Spleen (tissue), 11 donors: ENCODE measurements at regions not wholly inside any gene's neighbourhood (a gene's known extent, or its start where the extent isn't known, plus 50 kb on each side); places are given as distances from the start of the nearest gene placed in this dataset.
"Not testable (repeated sequence)": the region's sequence is repeated elsewhere in the genome, so short reads cannot be mapped to it uniquely, and the experiment has no call there.

Source experiments
- DNase-seq: peaks from one replicate; pipeline ENCODE4 v3.0.0-alpha.2; 2020
- H3K27ac ChIP-seq, 8 donors: fragments of 200-600 bp; sonication (generic) in 7 of 8; 1 replicate in 4 of 8; 2 replicates in 4 of 8; pipeline versions ENCODE4 v1.5.0 to v1.8.0; 2016 to 2021; ENCODE audit warnings: inconsistent platforms in 4 of 8, mild to moderate bottlenecking in 4 of 8, moderate library complexity in 1 of 8
- H3K27me3 ChIP-seq, 7 donors: fragments of 200-600 bp; sonication (generic) in 6 of 7; replicated peaks in 1 of 7; 1 replicate in 4 of 7; 2 replicates in 3 of 7; pipeline versions ENCODE4 v1.5.0 to v1.8.0; 2016 to 2021; ENCODE audit warnings: inconsistent platforms in 3 of 7, mild to moderate bottlenecking in 1 of 7
- H3K36me3 ChIP-seq, 6 donors: fragments of 200-600 bp; sonication (generic) in 5 of 6; 1 replicate in 4 of 6; 2 replicates in 2 of 6; pipeline versions ENCODE4 v1.5.0 to v1.8.0; 2016 to 2021; ENCODE audit warnings: inconsistent platforms in 2 of 6
- H3K4me1 ChIP-seq, 6 donors: fragments of 200-600 bp; sonication (generic) in 5 of 6; 1 replicate in 3 of 6; 2 replicates in 3 of 6; pipeline versions ENCODE4 v1.5.0 to v1.8.0; 2016 to 2021; ENCODE audit warnings: inconsistent platforms in 3 of 6
- H3K4me3 ChIP-seq, 8 donors: fragments of 200-600 bp; sonication (generic) in 7 of 8; 1 replicate in 4 of 8; 2 replicates in 4 of 8; pipeline versions ENCODE4 v1.5.0 to v1.8.0; 2016 to 2021; ENCODE audit warnings: inconsistent platforms in 4 of 8, mild to moderate bottlenecking in 4 of 8, moderate library complexity in 2 of 8
- H3K9me3 ChIP-seq, 8 donors: fragments of 200-600 bp; sonication (generic) in 7 of 8; 1 replicate in 4 of 8; 2 replicates in 4 of 8; pipeline versions ENCODE4 v1.5.0 to v1.8.0; 2016 to 2021; ENCODE audit warnings: inconsistent platforms in 4 of 8
- POLR2A ChIP-seq, 3 donors: fragments of 450-650 bp; IDR thresholded peaks; one replicate each; pipeline ENCODE4 v1.5.1; 2017; ENCODE audit warnings: antibody characterized with exemption in 3 of 3, mild to moderate bottlenecking in 1 of 3
- POLR2AphosphoS5 ChIP-seq, 3 donors: sonication (generic); formaldehyde crosslinking; IDR thresholded peaks; one replicate each; pipeline ENCODE4 v1.5.1; 2017; ENCODE audit warnings: antibody characterized with exemption in 3 of 3
- WGBS, 5 donors: extraction: QIAGEN DNeasy Blood & Tissue Kit in 3 of 5; methylation state at CpG; one replicate each; pipeline versions ENCODE4 v1.1.5 to v1.1.7; 2013 to 2018; 5-methylcytosine and 5-hydroxymethylcytosine counted together
- intact Hi-C: fragments of 100-400 bp; cut with DNase I; formaldehyde crosslinking; loops from one replicate; pipeline ENCODE4 v1.15.0; 2023; ENCODE audit warnings: low total_unique reads
- TF ChIP-seq, protein P1 (sequence below), 11 experiments: fragments of 200-600 bp in 7 of 11; fragments of 450-650 bp in 4 of 11; sonication (generic) in 4 of 11; IDR thresholded peaks in 8 of 11; conservative IDR thresholded peaks in 3 of 11; 1 replicate in 7 of 11; 2 replicates in 4 of 11; pipeline versions ENCODE4 v1.4.0 to v1.8.0; 2016 to 2021; ENCODE audit warnings: antibody characterized with exemption in 11 of 11, inconsistent platforms in 4 of 11, mild to moderate bottlenecking in 1 of 11
- donor health status: healthy with polysubstance abuse.
- donor health status: DM: no; HTN: no; CAD: no; lungs with moderate emphysema.
- donor health status: DM: no; HTN: no; CAD: no.
- donor health status: Bipolar disorder and iron deficiency.
- donor health status: healthy.
- donor health status: DM: no; HTN: no; CAD: no.
- donor health status: DM: yes; HTN: yes; CAD: no.

DNA sequence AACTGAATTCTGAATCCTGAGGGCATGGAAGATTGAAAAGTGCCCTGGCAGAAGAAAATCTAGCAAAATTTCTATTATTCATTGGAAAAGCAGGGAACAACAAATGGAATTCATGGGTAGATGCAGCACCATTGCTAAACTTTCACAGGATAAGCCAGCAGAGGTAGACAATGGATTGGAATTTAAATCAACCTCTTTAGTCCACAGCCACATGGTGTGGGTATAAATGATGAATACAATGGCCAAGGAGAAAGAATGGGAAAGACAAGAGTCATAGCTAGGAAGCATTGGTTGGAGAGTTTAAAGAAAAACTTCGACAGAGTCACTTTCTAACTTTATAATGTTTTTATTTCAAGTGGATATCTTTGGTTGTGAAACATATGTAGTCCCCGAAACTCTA lies 332.8 kb upstream of the PUDP start:
- no peak for TF ChIP-seq POLR2AphosphoS5 (IDR thresholded peaks at IDR 0.05)
- no peak for TF ChIP-seq POLR2A (IDR thresholded peaks at IDR 0.05)
- TF ChIP-seq, protein P1, sequence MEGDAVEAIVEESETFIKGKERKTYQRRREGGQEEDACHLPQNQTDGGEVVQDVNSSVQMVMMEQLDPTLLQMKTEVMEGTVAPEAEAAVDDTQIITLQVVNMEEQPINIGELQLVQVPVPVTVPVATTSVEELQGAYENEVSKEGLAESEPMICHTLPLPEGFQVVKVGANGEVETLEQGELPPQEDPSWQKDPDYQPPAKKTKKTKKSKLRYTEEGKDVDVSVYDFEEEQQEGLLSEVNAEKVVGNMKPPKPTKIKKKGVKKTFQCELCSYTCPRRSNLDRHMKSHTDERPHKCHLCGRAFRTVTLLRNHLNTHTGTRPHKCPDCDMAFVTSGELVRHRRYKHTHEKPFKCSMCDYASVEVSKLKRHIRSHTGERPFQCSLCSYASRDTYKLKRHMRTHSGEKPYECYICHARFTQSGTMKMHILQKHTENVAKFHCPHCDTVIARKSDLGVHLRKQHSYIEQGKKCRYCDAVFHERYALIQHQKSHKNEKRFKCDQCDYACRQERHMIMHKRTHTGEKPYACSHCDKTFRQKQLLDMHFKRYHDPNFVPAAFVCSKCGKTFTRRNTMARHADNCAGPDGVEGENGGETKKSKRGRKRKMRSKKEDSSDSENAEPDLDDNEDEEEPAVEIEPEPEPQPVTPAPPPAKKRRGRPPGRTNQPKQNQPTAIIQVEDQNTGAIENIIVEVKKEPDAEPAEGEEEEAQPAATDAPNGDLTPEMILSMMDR (IDR thresholded peaks at IDR 0.05 in 8 of 11, conservative IDR thresholded peaks at IDR 0.05 in 3 of 11): no peak
- intact Hi-C loops: no loop called here
- H3K27me3 ChIP-seq: no peaks in the 10 kb centered on the region
- H3K4me1 ChIP-seq: no peaks in the 10 kb centered on the region
- WGBS, 5 donors: 61 to 79% (median 73%) methylated on average over 2 of the region's 2 CpGs
- no peak for DNase-seq
- peaks cover 0 to 5% (median 0%) of the 10 kb centered on the region in 8 donors for H3K9me3 ChIP-seq
- H3K4me3 ChIP-seq: no peak overlapping the region
- H3K27ac ChIP-seq: no peak overlapping the region
- H3K36me3 ChIP-seq: no peaks in the 10 kb centered on the region

DNA sequence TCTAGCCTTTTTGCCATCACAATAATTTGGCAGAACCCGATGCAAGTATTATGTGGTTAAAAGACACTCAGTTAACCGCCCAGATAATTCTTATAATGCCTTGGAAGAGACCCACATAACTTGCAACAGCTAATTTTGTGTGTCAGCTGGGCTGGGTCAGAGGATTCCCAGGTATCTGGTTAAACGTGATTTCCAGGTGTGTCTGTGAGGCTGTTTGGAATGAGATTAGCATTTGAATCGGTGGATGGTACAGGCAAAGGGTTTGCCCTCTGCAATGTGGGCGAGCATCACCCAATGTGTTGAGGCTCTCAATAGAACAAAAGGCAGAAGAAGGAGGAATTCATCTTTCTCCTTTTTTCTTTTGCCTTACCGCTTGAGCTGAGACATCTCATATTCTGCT lies 314.2 kb upstream of the PUDP start:
- Histone ChIP-seq H3K27ac (no peak overlapping the region), H3K27me3 (no peaks in the 10 kb centered on the region), H3K4me3 (no peak overlapping the region), H3K4me1 (no peaks in the 10 kb centered on the region), H3K9me3 (no peaks in the 10 kb centered on the region), H3K36me3 (no peaks in the 10 kb centered on the region)
- no peak for DNase-seq
- 55 to 69% (median 64%) methylated on average over 6 of the region's 6 CpGs for WGBS, 5 donors
- TF ChIP-seq, protein P1 (IDR thresholded peaks at IDR 0.05 in 8 of 11, conservative IDR thresholded peaks at IDR 0.05 in 3 of 11): no peak
- TF ChIP-seq POLR2A (IDR thresholded peaks at IDR 0.05) (no peak), POLR2AphosphoS5 (IDR thresholded peaks at IDR 0.05) (no peak)
- intact Hi-C loops: no loop called here

DNA sequence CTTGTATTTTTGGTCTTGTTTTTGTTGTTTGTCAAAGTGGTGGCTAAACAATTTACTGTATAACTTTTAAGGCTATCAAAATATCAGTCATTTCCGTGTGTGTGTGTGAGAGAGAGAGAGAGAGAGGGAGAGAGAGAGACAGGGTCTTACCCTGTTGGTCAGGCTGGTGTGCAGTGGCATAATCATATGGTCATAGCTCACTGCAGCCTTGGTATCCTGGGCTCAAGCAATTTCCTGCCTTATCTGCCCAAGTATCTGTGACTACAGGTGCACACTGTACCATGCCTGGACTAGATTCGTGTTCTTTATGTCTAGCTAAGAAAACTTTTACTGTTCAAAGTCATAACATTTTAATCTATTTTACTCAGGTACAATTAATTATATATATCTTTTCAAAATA lies 313.1 kb upstream of the PUDP start:
- H3K4me3 ChIP-seq, intact Hi-C loops, DNase-seq, H3K9me3 ChIP-seq, H3K27ac ChIP-seq, H3K36me3 ChIP-seq, H3K4me1 ChIP-seq, H3K27me3 ChIP-seq: not testable (repeated sequence)
- WGBS, 5 donors: 53 to 72% (median 63%) methylated on average over 2 of the region's 2 CpGs

DNA sequence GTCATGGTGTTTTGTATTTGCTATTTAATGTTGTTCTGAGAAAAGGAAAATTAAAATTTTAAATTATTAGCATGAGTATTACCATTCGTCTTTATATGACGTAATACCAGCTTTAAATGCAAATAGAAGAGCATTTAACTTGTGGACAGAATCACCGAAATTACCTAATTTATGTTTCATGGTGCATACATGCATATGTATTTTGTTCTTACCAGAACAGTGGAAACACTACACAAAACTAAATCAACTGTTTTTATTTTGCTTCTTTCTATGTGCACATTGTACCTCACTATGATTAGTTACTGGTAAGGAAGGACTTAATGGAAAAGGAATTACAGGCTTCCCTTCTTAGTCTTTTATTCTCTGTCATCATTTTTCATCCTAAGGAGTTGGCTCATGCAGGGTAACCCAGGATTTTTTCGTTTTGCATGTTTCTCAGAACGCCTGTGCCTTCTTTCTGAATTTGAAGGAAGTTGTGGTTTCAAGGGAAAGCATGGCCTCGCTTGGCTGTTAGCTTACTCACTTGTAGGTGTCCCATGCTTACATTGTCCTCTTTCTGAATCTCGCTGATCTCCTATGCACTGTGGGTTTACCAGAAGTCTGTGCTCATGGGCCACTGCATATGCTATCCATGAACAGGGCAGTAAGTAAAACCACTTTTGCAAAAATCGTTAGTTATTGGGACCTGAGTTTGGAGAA lies 300.0 kb upstream of the PUDP start:
- DNase-seq: no peak
- intact Hi-C loops: no loop called here
- no peaks in the 10 kb centered on the region for H3K9me3 ChIP-seq
- no peak overlapping the region for H3K27ac ChIP-seq
- H3K36me3 ChIP-seq: no peaks in the 10 kb centered on the region
- no peaks in the 10 kb centered on the region for H3K4me1 ChIP-seq
- no peak overlapping the region for H3K4me3 ChIP-seq
- TF ChIP-seq, protein P1 (IDR thresholded peaks at IDR 0.05 in 8 of 11, conservative IDR thresholded peaks at IDR 0.05 in 3 of 11): no peak
- no peak for TF ChIP-seq POLR2A (IDR thresholded peaks at IDR 0.05)
- no peak for TF ChIP-seq POLR2AphosphoS5 (IDR thresholded peaks at IDR 0.05)
- 55 to 66% (median 59%) methylated on average over 8 of the region's 8 CpGs for WGBS, 5 donors
- no peaks in the 10 kb centered on the region for H3K27me3 ChIP-seq

DNA sequence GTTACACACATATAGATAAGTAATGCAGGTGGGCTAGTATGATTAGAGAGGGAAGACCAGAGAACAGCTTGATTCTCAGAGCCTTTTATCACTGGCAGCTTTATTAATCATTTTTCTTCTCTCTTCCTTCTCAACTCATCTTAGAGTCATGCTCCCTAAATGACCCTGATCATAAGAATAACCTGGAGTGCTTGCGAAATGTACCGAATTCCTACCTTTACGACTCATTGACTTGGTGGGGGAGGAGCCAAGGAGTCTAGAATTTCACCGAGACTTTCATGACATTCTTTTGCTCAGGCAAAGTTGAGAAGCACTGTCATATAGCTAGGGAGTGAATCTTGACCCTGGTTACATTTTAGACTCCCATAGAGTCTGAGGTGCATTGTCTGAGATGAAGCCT lies 298.9 kb upstream of the PUDP start:
- H3K4me3 ChIP-seq: no peak overlapping the region
- intact Hi-C loops: no loop called here
- DNase-seq: no peak
- WGBS, 5 donors: 85 to 91% (median 90%) methylated on average over 4 of the region's 4 CpGs
- H3K27me3 ChIP-seq: no peaks in the 10 kb centered on the region
- H3K9me3 ChIP-seq: no peaks in the 10 kb centered on the region
- TF ChIP-seq POLR2A (IDR thresholded peaks at IDR 0.05) (no peak), POLR2AphosphoS5 (IDR thresholded peaks at IDR 0.05) (no peak)
- TF ChIP-seq, protein P1 (IDR thresholded peaks at IDR 0.05 in 8 of 11, conservative IDR thresholded peaks at IDR 0.05 in 3 of 11): no peak
- H3K36me3 ChIP-seq: no peaks in the 10 kb centered on the region
- H3K27ac ChIP-seq: no peak overlapping the region
- no peaks in the 10 kb centered on the region for H3K4me1 ChIP-seq
